Immature natural killer cell (primary cell): ENCODE measurements at regions not wholly inside any gene's neighbourhood (a gene's known extent, or its start where the extent isn't known, plus 50 kb on each side); places are given as distances from the start of the nearest gene placed in this dataset.

Experiments
- DNase-seq, 3 donors: peaks; one replicate each; pipeline ENCODE4 v3.0.0; 2022; ENCODE audit warnings: mixed read lengths in 1 of 3
- H3K27ac Mint-ChIP-seq, 6 donors: one replicate each; pipeline ENCODE4 v1.8.0; 2020; ENCODE audit warnings: mixed read lengths in 6 of 6, mild to moderate bottlenecking in 5 of 6, inconsistent platforms in 4 of 6, moderate library complexity in 3 of 6
- H3K27me3 Mint-ChIP-seq, 3 donors: one replicate each; pipeline ENCODE4 v1.8.0; 2020 to 2021; ENCODE audit warnings: low read depth in 3 of 3, mild to moderate bottlenecking in 3 of 3, mixed read lengths in 3 of 3, moderate library complexity in 3 of 3, inconsistent platforms in 1 of 3
- H3K36me3 Mint-ChIP-seq, 3 donors: one replicate each; pipeline ENCODE4 v1.8.0; 2020; ENCODE audit warnings: mixed read lengths in 3 of 3, inconsistent platforms in 2 of 3, mild to moderate bottlenecking in 2 of 3
- H3K4me1 Mint-ChIP-seq, 2 donors: one replicate each; pipeline ENCODE4 v1.8.0; 2020; ENCODE audit warnings: inconsistent platforms in 2 of 2, mild to moderate bottlenecking in 2 of 2, mixed read lengths in 2 of 2, moderate library complexity in 1 of 2
- H3K4me3 Mint-ChIP-seq, 5 donors: one replicate each; pipeline ENCODE4 v1.8.0; 2020; ENCODE audit warnings: mild to moderate bottlenecking in 5 of 5, mixed read lengths in 5 of 5, inconsistent platforms in 3 of 5, moderate library complexity in 3 of 5
- H3K9me3 Mint-ChIP-seq, 6 donors: one replicate each; pipeline ENCODE4 v1.8.0; 2020; ENCODE audit warnings: mild to moderate bottlenecking in 6 of 6, mixed read lengths in 6 of 6, inconsistent platforms in 4 of 6, moderate library complexity in 3 of 6

- DNase-seq: no peak
- Mint-ChIP-seq H3K27ac (no peak overlapping the region), H3K9me3 (peaks cover 22 to 62% (median 58%) of the 10 kb centered on the region in 6 donors), H3K36me3 (no peaks in the 10 kb centered on the region), H3K4me3 (no peak overlapping the region), H3K27me3 (no peaks in the 10 kb centered on the region), H3K4me1 (no peaks in the 10 kb centered on the region)
Observed at GRCh38 chr3:966341-966740, 126.5 kb upstream of the CNTN6 start.

- H3K4me1 Mint-ChIP-seq: no peaks in the 10 kb centered on the region
- H3K4me3 Mint-ChIP-seq: no peak overlapping the region
- H3K36me3 Mint-ChIP-seq: no peaks in the 10 kb centered on the region
- H3K27me3 Mint-ChIP-seq: peaks cover 0 to 4% (median 0%) of the 10 kb centered on the region in 3 donors
- peaks cover 11 to 48% (median 34%) of the 10 kb centered on the region in 6 donors for H3K9me3 Mint-ChIP-seq
- no peak overlapping the region for H3K27ac Mint-ChIP-seq
- DNase-seq: no peak
Observed at GRCh38 chr3:973340-973739, 119.5 kb upstream of the CNTN6 start.

- Mint-ChIP-seq H3K4me1 (no peaks in the 10 kb centered on the region), H3K4me3 (no peak overlapping the region), H3K36me3 (no peaks in the 10 kb centered on the region), H3K9me3 (peaks cover 14 to 57% (median 31%) of the 10 kb centered on the region in 6 donors), H3K27ac (no peak overlapping the region), H3K27me3 (peaks cover 0 to 4% (median 0%) of the 10 kb centered on the region in 3 donors)
- DNase-seq: no peak
Observed at GRCh38 chr3:976006-976405, 116.8 kb upstream of the CNTN6 start.

GRCh38 chr3:981156-981555 lies 111.7 kb upstream of the CNTN6 start:
- Mint-ChIP-seq H3K4me1 (no peaks in the 10 kb centered on the region), H3K9me3 (peaks cover 14 to 68% (median 26%) of the 10 kb centered on the region in 6 donors), H3K27me3 (no peaks in the 10 kb centered on the region), H3K27ac (no peak overlapping the region), H3K4me3 (no peak overlapping the region), H3K36me3 (no peaks in the 10 kb centered on the region)
- DNase-seq: no peak

GRCh38 chr3:988785-989184 lies 104.0 kb upstream of the CNTN6 start:
- Mint-ChIP-seq H3K27ac (no peak overlapping the region), H3K4me1 (no peaks in the 10 kb centered on the region), H3K9me3 (peaks cover 16 to 53% (median 36%) of the 10 kb centered on the region in 6 donors), H3K36me3 (peaks cover 0 to 10% (median 0%) of the 10 kb centered on the region in 3 donors), H3K4me3 (no peak overlapping the region), H3K27me3 (peaks cover 0 to 2% (median 0%) of the 10 kb centered on the region in 3 donors)
- no peak for DNase-seq

GRCh38 chr3:992871-993270 lies 100.0 kb upstream of the CNTN6 start:
- Mint-ChIP-seq H3K4me3 (no peak overlapping the region), H3K27me3 (peaks cover 0 to 2% (median 0%) of the 10 kb centered on the region in 3 donors), H3K27ac (no peak overlapping the region), H3K9me3 (peaks cover 10 to 50% (median 32%) of the 10 kb centered on the region in 6 donors), H3K36me3 (peaks cover 0 to 10% (median 0%) of the 10 kb centered on the region in 3 donors), H3K4me1 (no peaks in the 10 kb centered on the region)
- DNase-seq: no peak

- Mint-ChIP-seq H3K9me3 (peaks cover 0 to 35% (median 17%) of the 10 kb centered on the region in 6 donors), H3K4me1 (no peaks in the 10 kb centered on the region), H3K4me3 (no peak overlapping the region), H3K36me3 (peaks cover 0 to 3% (median 0%) of the 10 kb centered on the region in 3 donors), H3K27me3 (no peaks in the 10 kb centered on the region), H3K27ac (no peak overlapping the region)
- DNase-seq: no peak
Observed at GRCh38 chr3:1002010-1002409, 90.8 kb upstream of the CNTN6 start.

GRCh38 chr3:1007866-1008265 lies 85.0 kb upstream of the CNTN6 start:
- H3K4me3 Mint-ChIP-seq: no peak overlapping the region
- no peaks in the 10 kb centered on the region for H3K36me3 Mint-ChIP-seq
- no peak for DNase-seq
- no peaks in the 10 kb centered on the region for H3K4me1 Mint-ChIP-seq
- peaks cover 3 to 39% (median 10%) of the 10 kb centered on the region in 6 donors for H3K9me3 Mint-ChIP-seq
- H3K27me3 Mint-ChIP-seq: peaks cover 0 to 1% (median 0%) of the 10 kb centered on the region in 3 donors
- H3K27ac Mint-ChIP-seq: no peak overlapping the region

- Mint-ChIP-seq H3K27me3 (peaks cover 0 to 1% (median 0%) of the 10 kb centered on the region in 3 donors), H3K27ac (no peak overlapping the region), H3K36me3 (peaks cover 0 to 2% (median under 1%) of the 10 kb centered on the region in 3 donors), H3K9me3 (peaks cover 5 to 51% (median 16%) of the 10 kb centered on the region in 6 donors), H3K4me3 (no peak overlapping the region), H3K4me1 (no peaks in the 10 kb centered on the region)
- no peak for DNase-seq
Observed at GRCh38 chr3:1010228-1010627, 82.6 kb upstream of the CNTN6 start.

- peaks cover 0 to 4% (median 2%) of the 10 kb centered on the region in 3 donors for H3K36me3 Mint-ChIP-seq
- H3K9me3 Mint-ChIP-seq: peaks cover 6 to 51% (median 19%) of the 10 kb centered on the region in 6 donors
- no peaks in the 10 kb centered on the region for H3K4me1 Mint-ChIP-seq
- no peak overlapping the region for H3K27ac Mint-ChIP-seq
- H3K27me3 Mint-ChIP-seq: no peaks in the 10 kb centered on the region
- H3K4me3 Mint-ChIP-seq: no peak overlapping the region
- no peak for DNase-seq
Observed at GRCh38 chr3:1015826-1016225, 77.0 kb upstream of the CNTN6 start.

GRCh38 chr3:1017870-1018269 lies 75.0 kb upstream of the CNTN6 start:
- Mint-ChIP-seq H3K27ac (no peak overlapping the region), H3K4me1 (no peaks in the 10 kb centered on the region), H3K27me3 (no peaks in the 10 kb centered on the region), H3K4me3 (no peak overlapping the region), H3K9me3 (peaks cover 10 to 52% (median 19%) of the 10 kb centered on the region in 6 donors), H3K36me3 (peaks cover 0 to 8% (median 4%) of the 10 kb centered on the region in 3 donors)
- DNase-seq: no peak

- peaks cover 8 to 46% (median 20%) of the 10 kb centered on the region in 6 donors for H3K9me3 Mint-ChIP-seq
- DNase-seq: no peak
- no peak overlapping the region for H3K27ac Mint-ChIP-seq
- no peaks in the 10 kb centered on the region for H3K27me3 Mint-ChIP-seq
- no peak overlapping the region for H3K4me3 Mint-ChIP-seq
- peaks cover 0 to 6% (median 4%) of the 10 kb centered on the region in 3 donors for H3K36me3 Mint-ChIP-seq
- no peaks in the 10 kb centered on the region for H3K4me1 Mint-ChIP-seq
Observed at GRCh38 chr3:1019157-1019556, 73.7 kb upstream of the CNTN6 start.

- H3K9me3 Mint-ChIP-seq: peaks cover 7 to 39% (median 34%) of the 10 kb centered on the region in 6 donors
- peaks cover 0 to 5% (median 0%) of the 10 kb centered on the region in 3 donors for H3K36me3 Mint-ChIP-seq
- H3K27ac Mint-ChIP-seq: no peak overlapping the region
- H3K27me3 Mint-ChIP-seq: no peaks in the 10 kb centered on the region
- H3K4me3 Mint-ChIP-seq: no peak overlapping the region
- no peak for DNase-seq
- H3K4me1 Mint-ChIP-seq: no peaks in the 10 kb centered on the region
Observed at GRCh38 chr3:1026395-1026794, 66.4 kb upstream of the CNTN6 start.

GRCh38 chr3:1036207-1036826 lies 56.5 kb upstream of the CNTN6 start:
- no peak for DNase-seq
- no peak overlapping the region for H3K27ac Mint-ChIP-seq
- H3K9me3 Mint-ChIP-seq: peaks cover 12 to 46% (median 30%) of the 10 kb centered on the region in 6 donors
- H3K4me3 Mint-ChIP-seq: no peak overlapping the region
- H3K27me3 Mint-ChIP-seq: no peaks in the 10 kb centered on the region
- no peaks in the 10 kb centered on the region for H3K36me3 Mint-ChIP-seq
- no peaks in the 10 kb centered on the region for H3K4me1 Mint-ChIP-seq

- Mint-ChIP-seq H3K4me1 (no peaks in the 10 kb centered on the region), H3K27ac (no peak overlapping the region), H3K36me3 (no peaks in the 10 kb centered on the region), H3K4me3 (no peak overlapping the region), H3K9me3 (peaks cover 17 to 41% (median 27%) of the 10 kb centered on the region in 6 donors), H3K27me3 (peaks cover 0 to 2% (median 0%) of the 10 kb centered on the region in 3 donors)
- no peak for DNase-seq
Observed at GRCh38 chr3:1037631-1038030, 55.2 kb upstream of the CNTN6 start.
